ENCODE measurements at regions not wholly inside any gene's neighbourhood (a gene's known extent, or its start where the extent isn't known, plus 50 kb on each side); places are given as distances from the start of the nearest gene placed in this dataset.
A peak's percentile ranks its signal among the peaks of the same experiment; 100 is the strongest.

- H3K79me1 ChIP-seq (ENCODE audit: insufficient read depth, low read depth, low read length, poor library complexity, severe bottlenecking), result no peaks in the 10 kb centered on the region
- H2AFZ ChIP-seq (ENCODE audit: low read length), result no peak overlapping the region
- H2AK5ac ChIP-seq (ENCODE audit: insufficient read length, low read length), result no peak overlapping the region
- H2BK15ac ChIP-seq (ENCODE audit: low read depth, low read length), result no peak overlapping the region
- H3K4me1 ChIP-seq (ENCODE audit: insufficient read depth, low read length), result no peaks in the 10 kb centered on the region; the same call in 1 of the 2 replicates
- H3K9me3 ChIP-seq (ENCODE audit: control insufficient read depth, low read depth, low read length), result no peaks in the 10 kb centered on the region
- H4K20me1 ChIP-seq (ENCODE audit: control insufficient read depth, insufficient read depth, insufficient read length), result no peaks in the 10 kb centered on the region
- no peak overlapping the region for H3K4ac ChIP-seq (ENCODE audit: low read depth, low read length)
- no peak overlapping the region for H2BK5ac ChIP-seq (ENCODE audit: insufficient read length, low read length)
- H3K4me1 Mint-ChIP-seq, result peaks cover 44 to 46% of the 10 kb centered on the region in 2 experiments
- no peak overlapping the region for H2BK20ac ChIP-seq (ENCODE audit: low read depth, low read length, poor library complexity, severe bottlenecking)
- peaks cover 14% of the 10 kb centered on the region; the same call in 1 of the 2 replicates for H3K79me2 ChIP-seq (ENCODE audit: insufficient read depth, low read length)
- no peak overlapping the region for H2BK120ac ChIP-seq (ENCODE audit: low read depth, low read length, poor library complexity, severe bottlenecking)
- H4K8ac ChIP-seq (replicated peaks; ENCODE audit: insufficient read length, low read depth, low read length), result no peak overlapping the region
- H3K23me2 ChIP-seq (ENCODE audit: insufficient read length, low read depth, low read length, poor library complexity, severe bottlenecking), result no peaks in the 10 kb centered on the region
- H3K27me3 ChIP-seq (ENCODE audit: insufficient read depth, low read length), result no peaks in the 10 kb centered on the region
- no peak overlapping the region for H3K23ac ChIP-seq (ENCODE audit: insufficient read length, low read depth, low read length)
- no peak overlapping the region for H3K4me2 ChIP-seq (ENCODE audit: insufficient read depth, insufficient read length, low read length)
- H3K9me3 Mint-ChIP-seq, result no peaks in the 10 kb centered on the region
- no peak for DNase-seq
- no peak overlapping the region for H3T11ph ChIP-seq (ENCODE audit: low read length)
- H3K56ac ChIP-seq (ENCODE audit: insufficient read length, low read depth, low read length), result no peak overlapping the region
- H4K5ac ChIP-seq (ENCODE audit: insufficient read length, low read depth, low read length), result no peak overlapping the region
- H3K27ac ChIP-seq (ENCODE audit: insufficient read length, low read depth, low read length), result no peak overlapping the region
- H3K4me3 Mint-ChIP-seq, result no peak overlapping the region; a peak in 1 of 5 replicates
- H3K27me3 Mint-ChIP-seq (ENCODE audit: low read depth), result no peaks in the 10 kb centered on the region
- no peak overlapping the region for H2BK12ac ChIP-seq (ENCODE audit: insufficient read length, low read depth, low read length)
- H4K91ac ChIP-seq (ENCODE audit: insufficient read length, low read depth, low read length), result no peak overlapping the region
- WGBS (ENCODE audit: extremely low coverage, insufficient read length, low lambda C conversion rate), result no CpG with 5 or more reads among the region's 3 CpGs
- no peaks in the 10 kb centered on the region for H3K36me3 Mint-ChIP-seq (ENCODE audit: insufficient read depth in 1 of 3, low read depth in 3 of 3)
- H3K14ac ChIP-seq (ENCODE audit: insufficient read depth, low read length), result no peak overlapping the region
- H3K18ac ChIP-seq (ENCODE audit: insufficient read length, low read depth, low read length), result no peak overlapping the region
- TF ChIP-seq, protein P1, sequence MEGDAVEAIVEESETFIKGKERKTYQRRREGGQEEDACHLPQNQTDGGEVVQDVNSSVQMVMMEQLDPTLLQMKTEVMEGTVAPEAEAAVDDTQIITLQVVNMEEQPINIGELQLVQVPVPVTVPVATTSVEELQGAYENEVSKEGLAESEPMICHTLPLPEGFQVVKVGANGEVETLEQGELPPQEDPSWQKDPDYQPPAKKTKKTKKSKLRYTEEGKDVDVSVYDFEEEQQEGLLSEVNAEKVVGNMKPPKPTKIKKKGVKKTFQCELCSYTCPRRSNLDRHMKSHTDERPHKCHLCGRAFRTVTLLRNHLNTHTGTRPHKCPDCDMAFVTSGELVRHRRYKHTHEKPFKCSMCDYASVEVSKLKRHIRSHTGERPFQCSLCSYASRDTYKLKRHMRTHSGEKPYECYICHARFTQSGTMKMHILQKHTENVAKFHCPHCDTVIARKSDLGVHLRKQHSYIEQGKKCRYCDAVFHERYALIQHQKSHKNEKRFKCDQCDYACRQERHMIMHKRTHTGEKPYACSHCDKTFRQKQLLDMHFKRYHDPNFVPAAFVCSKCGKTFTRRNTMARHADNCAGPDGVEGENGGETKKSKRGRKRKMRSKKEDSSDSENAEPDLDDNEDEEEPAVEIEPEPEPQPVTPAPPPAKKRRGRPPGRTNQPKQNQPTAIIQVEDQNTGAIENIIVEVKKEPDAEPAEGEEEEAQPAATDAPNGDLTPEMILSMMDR (conservative IDR thresholded peaks at IDR 0.05), result no peak
- peak overlapping the region; percentile 17 to 66 (median 54); a peak in 5 of 7 replicates for H3K27ac Mint-ChIP-seq
- H3K9ac ChIP-seq (ENCODE audit: extremely low read depth, insufficient read length, low read length), result no peak overlapping the region
Observed at GRCh38 chr6:56808871-56809359, 146.0 kb upstream of the BEND6 start.
